Stomach (tissue), 8 donors: ENCODE measurements at regions not wholly inside any gene's neighbourhood (a gene's known extent, or its start where the extent isn't known, plus 50 kb on each side); places are given as distances from the start of the nearest gene placed in this dataset.

ENCODE experiments used
- DNase-seq, 2 donors: peaks; one replicate each; pipeline versions ENCODE4 v3.0.0 to v3.0.0-alpha.2; 2013 to 2019
- H3K27ac ChIP-seq, 5 donors: fragments of 200-600 bp in 4 of 5; sonication (generic) in 4 of 5; one replicate each; pipeline ENCODE4 v1.5.1; 2013 to 2019; ENCODE audit warnings: mild to moderate bottlenecking in 1 of 5, moderate library complexity in 1 of 5
- H3K27me3 ChIP-seq, 3 donors: fragments of 200-600 bp; sonication (generic); one replicate each; pipeline ENCODE4 v1.5.1; 2017 to 2019; ENCODE audit warnings: mixed run types in 1 of 3
- H3K36me3 ChIP-seq, 4 donors: fragments of 200-600 bp; sonication (generic); 1 replicate in 3 of 4; 2 replicates in 1 of 4; pipeline ENCODE4 v1.5.1; 2016 to 2019
- H3K4me1 ChIP-seq, 4 donors: fragments of 200-600 bp; sonication (generic); one replicate each; pipeline ENCODE4 v1.5.1; 2016 to 2019
- H3K4me3 ChIP-seq, 4 donors: fragments of 200-600 bp; sonication (generic) in 3 of 4; one replicate each; pipeline ENCODE4 v1.5.1; 2016 to 2019; ENCODE audit warnings: mild to moderate bottlenecking in 1 of 4
- H3K9me3 ChIP-seq, 4 donors: fragments of 200-600 bp; sonication (generic); one replicate each; pipeline ENCODE4 v1.5.1; 2016 to 2019
- CTCF ChIP-seq, 7 experiments: fragments of 450-650 bp in 4 of 7; fragments of 200-600 bp in 3 of 7; sonication (generic) in 3 of 7; IDR thresholded peaks; one replicate each; pipeline ENCODE4 v1.5.1; 2016 to 2019; ENCODE audit warnings: antibody characterized with exemption in 7 of 7, control low read depth in 2 of 7, mild to moderate bottlenecking in 1 of 7
- EP300 ChIP-seq: sonication (generic); formaldehyde crosslinking; IDR thresholded peaks from one replicate; pipeline ENCODE4 v1.6.1; 2017; ENCODE audit warnings: antibody characterized with exemption
- POLR2A ChIP-seq, 4 donors: fragments of 450-650 bp; IDR thresholded peaks; one replicate each; pipeline ENCODE4 v1.6.1; 2016; ENCODE audit warnings: antibody characterized with exemption in 4 of 4, control low read depth in 2 of 4, mild to moderate bottlenecking in 1 of 4, moderate library complexity in 1 of 4
- POLR2AphosphoS5 ChIP-seq, 3 donors: sonication (generic); formaldehyde crosslinking; IDR thresholded peaks; one replicate each; pipeline ENCODE4 v1.6.1; 2016; ENCODE audit warnings: antibody characterized with exemption in 3 of 3
- WGBS, 5 donors: extraction: QIAGEN DNeasy Blood & Tissue Kit in 3 of 5; methylation state at CpG; one replicate each; pipeline versions ENCODE4 v1.1.5 to v1.1.7; 2013 to 2018; 5-methylcytosine and 5-hydroxymethylcytosine counted together
- intact Hi-C: fragments of 100-400 bp; cut with DNase I; formaldehyde crosslinking; loops from one replicate; pipeline ENCODE4 v1.15.1; 2023; ENCODE audit warnings: low total_unique reads
- donor health status: healthy with polysubstance abuse.
- donor health status: Bipolar disorder and iron deficiency.
- donor health status: healthy.

- intact Hi-C loops: no loop called here
- DNase-seq: no peak
- H3K4me1 ChIP-seq: no peaks in the 10 kb centered on the region
- no peaks in the 10 kb centered on the region for H3K36me3 ChIP-seq
- TF ChIP-seq POLR2A (IDR thresholded peaks at IDR 0.05) (no peak), POLR2AphosphoS5 (IDR thresholded peaks at IDR 0.05) (no peak), CTCF (IDR thresholded peaks at IDR 0.05) (no peak), EP300 (no peak)
- 84 to 90% (median 88%) methylated on average over 5 of the region's 5 CpGs for WGBS, 5 donors
- H3K27me3 ChIP-seq: no peaks in the 10 kb centered on the region
- H3K9me3 ChIP-seq: no peaks in the 10 kb centered on the region
- H3K27ac ChIP-seq: no peak overlapping the region
- no peak overlapping the region for H3K4me3 ChIP-seq
Observed at GRCh38 chr7:46738796-46739195, 817.7 kb upstream of the IGFBP3 start.

- Histone ChIP-seq H3K4me3 (no peak overlapping the region), H3K9me3 (no peaks in the 10 kb centered on the region), H3K27ac (no peak overlapping the region), H3K4me1 (no peaks in the 10 kb centered on the region), H3K36me3 (no peaks in the 10 kb centered on the region), H3K27me3 (no peaks in the 10 kb centered on the region)
- 94 to 97% (median 96%) methylated on average over 5 of the region's 5 CpGs for WGBS, 5 donors
- TF ChIP-seq POLR2A (IDR thresholded peaks at IDR 0.05) (no peak), CTCF (IDR thresholded peaks at IDR 0.05) (no peak), POLR2AphosphoS5 (IDR thresholded peaks at IDR 0.05) (no peak), EP300 (no peak)
- DNase-seq: no peak
- intact Hi-C loops: no loop called here
Observed at GRCh38 chr7:46738165-46738564, 817.1 kb upstream of the IGFBP3 start.

GRCh38 chr7:46725838-46726237 lies 804.8 kb upstream of the IGFBP3 start:
- Histone ChIP-seq H3K4me1 (no peaks in the 10 kb centered on the region), H3K27me3 (no peaks in the 10 kb centered on the region), H3K27ac (no peak overlapping the region), H3K36me3 (no peaks in the 10 kb centered on the region), H3K9me3 (peaks cover 0 to 7% (median 0%) of the 10 kb centered on the region in 4 donors), H3K4me3 (no peak overlapping the region)
- intact Hi-C loops: no loop called here
- TF ChIP-seq CTCF (IDR thresholded peaks at IDR 0.05): no peak
- no peak for TF ChIP-seq POLR2A (IDR thresholded peaks at IDR 0.05)
- TF ChIP-seq POLR2AphosphoS5 (IDR thresholded peaks at IDR 0.05): no peak
- TF ChIP-seq EP300: no peak
- no peak for DNase-seq

GRCh38 chr7:46725136-46725535 lies 804.1 kb upstream of the IGFBP3 start:
- H3K9me3 ChIP-seq: peaks cover 0 to 7% (median 0%) of the 10 kb centered on the region in 4 donors
- no peaks in the 10 kb centered on the region for H3K4me1 ChIP-seq
- no peaks in the 10 kb centered on the region for H3K36me3 ChIP-seq
- intact Hi-C loops: no loop called here
- DNase-seq: no peak
- TF ChIP-seq CTCF (IDR thresholded peaks at IDR 0.05) (no peak), POLR2A (IDR thresholded peaks at IDR 0.05) (no peak), POLR2AphosphoS5 (IDR thresholded peaks at IDR 0.05) (no peak), EP300 (no peak)
- H3K27me3 ChIP-seq: no peaks in the 10 kb centered on the region
- 77 to 90% (median 84%) methylated on average over 2 of the region's 2 CpGs for WGBS, 5 donors
- no peak overlapping the region for H3K27ac ChIP-seq
- H3K4me3 ChIP-seq: no peak overlapping the region
